ENCODE measurements at regions not wholly inside any gene's neighbourhood (a gene's known extent, or its start where the extent isn't known, plus 50 kb on each side); places are given as distances from the start of the nearest gene placed in this dataset.
"Not testable (repeated sequence)": the region's sequence is repeated elsewhere in the genome, so short reads cannot be mapped to it uniquely, and the experiment has no call there.

GRCh38 chr2:136281281-136282114 lies 163.5 kb upstream of the CXCR4 start:
- ChIA-PET POLR2A (no interaction called here), CTCF (no interaction called here)
- no peak overlapping the region for H3K4me3 ChIP-seq (ENCODE audit: low read depth, low read length)
- no peak for DNase-seq (ENCODE audit: low read depth, low spot score)
- no peak for TF ChIP-seq CTCF (IDR thresholded peaks at IDR 0.05; ENCODE audit: insufficient read depth, low read length, missing control alignments)

GRCh38 chr2:136266346-136266745 lies 148.4 kb upstream of the CXCR4 start:
- DNase-seq (ENCODE audit: low read depth, low spot score); H3K4me3 ChIP-seq (ENCODE audit: low read depth, low read length); POLR2A ChIA-PET; CTCF ChIA-PET: not testable (repeated sequence)

- no peak for TF ChIP-seq CTCF (IDR thresholded peaks at IDR 0.05; ENCODE audit: insufficient read depth, low read length, missing control alignments)
- no peak overlapping the region for H3K4me3 ChIP-seq (ENCODE audit: low read depth, low read length)
- POLR2A ChIA-PET = no interaction called here
- CTCF ChIA-PET = interaction anchor here (0.9 kb wide), 1 partner anchor 346 kb away, joined by 3 read pairs; no protein-coding TSS in a partner anchor
- DNase-seq (ENCODE audit: low read depth, low spot score) = no peak
These were observed 141.6 kb upstream of the CXCR4 start for GRCh38 chr2:136259551-136259950.

GRCh38 chr2:136257893-136258292 lies 139.9 kb upstream of the CXCR4 start:
- DNase-seq (ENCODE audit: low read depth, low spot score) = no peak
- POLR2A ChIA-PET = no interaction called here
- no peak for TF ChIP-seq CTCF (IDR thresholded peaks at IDR 0.05; ENCODE audit: insufficient read depth, low read length, missing control alignments)
- CTCF ChIA-PET = no interaction called here
- H3K4me3 ChIP-seq (ENCODE audit: low read depth, low read length) = no peak overlapping the region

- H3K4me3 ChIP-seq (ENCODE audit: low read depth, low read length) = no peak overlapping the region
- no peak for TF ChIP-seq CTCF (IDR thresholded peaks at IDR 0.05; ENCODE audit: insufficient read depth, low read length, missing control alignments)
- no peak for DNase-seq (ENCODE audit: low read depth, low spot score)
- CTCF ChIA-PET = no interaction called here
- POLR2A ChIA-PET = no interaction called here
These were observed 137.9 kb upstream of the CXCR4 start for GRCh38 chr2:136255648-136256461.

- ChIA-PET POLR2A (no interaction called here), CTCF (no interaction called here)
- H3K4me3 ChIP-seq (ENCODE audit: low read depth, low read length) = no peak overlapping the region
- DNase-seq (ENCODE audit: low read depth, low spot score) = no peak
- no peak for TF ChIP-seq CTCF (IDR thresholded peaks at IDR 0.05; ENCODE audit: insufficient read depth, low read length, missing control alignments)
These were observed 137.2 kb upstream of the CXCR4 start for GRCh38 chr2:136255127-136255526.
